Muscle layer of duodenum (tissue), 2 donors: ENCODE measurements at regions not wholly inside any gene's neighbourhood (a gene's known extent, or its start where the extent isn't known, plus 50 kb on each side); places are given as distances from the start of the nearest gene placed in this dataset.
"Not testable (repeated sequence)": the region's sequence is repeated elsewhere in the genome, so short reads cannot be mapped to it uniquely, and the experiment has no call there.

ENCODE experiments used
- H3K27ac ChIP-seq: one replicate; pipeline ENCODE4 v1.7.0; 2013; ENCODE audit warnings: mild to moderate bottlenecking, low read length
- H3K27me3 ChIP-seq: one replicate; pipeline ENCODE4 v1.7.0; 2013; ENCODE audit warnings: low read depth, mild to moderate bottlenecking, control low read depth, low read length
- H3K36me3 ChIP-seq, 2 donors: one replicate each; pipeline ENCODE4 v1.7.0; 2013; ENCODE audit warnings: low read length in 2 of 2, control low read depth in 1 of 2, mild to moderate bottlenecking in 1 of 2; ENCODE audit not compliant: insufficient read depth in 2 of 2, control insufficient read depth in 1 of 2
- H3K4me1 ChIP-seq, 2 donors: one replicate each; pipeline ENCODE4 v1.7.0; 2013; ENCODE audit warnings: low read length in 2 of 2, mild to moderate bottlenecking in 2 of 2, control low read depth in 1 of 2, moderate library complexity in 1 of 2; ENCODE audit not compliant: insufficient read depth in 2 of 2, control insufficient read depth in 1 of 2
- H3K4me3 ChIP-seq, 2 donors: one replicate each; pipeline ENCODE4 v1.7.0; 2013; ENCODE audit warnings: low read length in 2 of 2, low read depth in 1 of 2, mild to moderate bottlenecking in 1 of 2
- H3K9me3 ChIP-seq, 2 donors: one replicate each; pipeline ENCODE4 v1.7.0; 2013; ENCODE audit warnings: low read length in 2 of 2, control low read depth in 1 of 2, mild to moderate bottlenecking in 1 of 2; ENCODE audit not compliant: control insufficient read depth in 1 of 2
- donor health status: healthy.

GRCh38 chr1:213687832-213688231 lies 299.9 kb upstream of the PROX1 start:
- H3K27me3 ChIP-seq: no peaks in the 10 kb centered on the region
- no peaks in the 10 kb centered on the region for H3K36me3 ChIP-seq
- H3K4me3 ChIP-seq: no peak overlapping the region
- no peaks in the 10 kb centered on the region for H3K4me1 ChIP-seq
- no peak overlapping the region for H3K27ac ChIP-seq
- H3K9me3 ChIP-seq: no peaks in the 10 kb centered on the region

- Histone ChIP-seq H3K4me3 (no peak overlapping the region), H3K27me3 (no peaks in the 10 kb centered on the region), H3K27ac (no peak overlapping the region), H3K9me3 (no peaks in the 10 kb centered on the region), H3K36me3 (no peaks in the 10 kb centered on the region), H3K4me1 (no peaks in the 10 kb centered on the region)
Measured at GRCh38 chr1:213688655-213689054, 299.1 kb upstream of the PROX1 start.

GRCh38 chr1:213689260-213689659 lies 298.5 kb upstream of the PROX1 start:
- no peaks in the 10 kb centered on the region for H3K36me3 ChIP-seq
- H3K27ac ChIP-seq: no peak overlapping the region
- H3K9me3 ChIP-seq: no peaks in the 10 kb centered on the region
- no peaks in the 10 kb centered on the region for H3K27me3 ChIP-seq
- no peaks in the 10 kb centered on the region for H3K4me1 ChIP-seq
- no peak overlapping the region for H3K4me3 ChIP-seq

- H3K9me3 ChIP-seq: no peaks in the 10 kb centered on the region
- no peak overlapping the region for H3K27ac ChIP-seq
- no peak overlapping the region for H3K4me3 ChIP-seq
- no peaks in the 10 kb centered on the region for H3K4me1 ChIP-seq
- no peaks in the 10 kb centered on the region for H3K36me3 ChIP-seq
- H3K27me3 ChIP-seq: no peaks in the 10 kb centered on the region
Measured at GRCh38 chr1:213690341-213690917, 297.3 kb upstream of the PROX1 start.

GRCh38 chr1:213692321-213692720 lies 295.5 kb upstream of the PROX1 start:
- Histone ChIP-seq H3K4me1 (no peaks in the 10 kb centered on the region), H3K27me3 (no peaks in the 10 kb centered on the region), H3K9me3 (no peaks in the 10 kb centered on the region), H3K4me3 (no peak overlapping the region), H3K27ac (no peak overlapping the region), H3K36me3 (no peaks in the 10 kb centered on the region)

- Histone ChIP-seq H3K9me3 (no peaks in the 10 kb centered on the region), H3K4me1 (no peaks in the 10 kb centered on the region), H3K27me3 (no peaks in the 10 kb centered on the region)
Measured at GRCh38 chr1:213693864-213694263, 293.9 kb upstream of the PROX1 start.

GRCh38 chr1:213697192-213697802 lies 290.5 kb upstream of the PROX1 start:
- H3K27ac ChIP-seq: no peak overlapping the region
- H3K27me3 ChIP-seq: no peaks in the 10 kb centered on the region
- H3K4me3 ChIP-seq: no peak overlapping the region
- H3K9me3 ChIP-seq: no peaks in the 10 kb centered on the region
- H3K36me3 ChIP-seq: no peaks in the 10 kb centered on the region
- no peaks in the 10 kb centered on the region for H3K4me1 ChIP-seq

More at GRCh38 chr1:213693864-213694263, 293.9 kb upstream of the PROX1 start:
- Histone ChIP-seq H3K27ac (no peak overlapping the region), H3K36me3 (no peaks in the 10 kb centered on the region), H3K4me3 (no peak overlapping the region)

- Histone ChIP-seq H3K4me1 (no peaks in the 10 kb centered on the region), H3K27me3 (no peaks in the 10 kb centered on the region), H3K36me3 (no peaks in the 10 kb centered on the region), H3K4me3 (no peak overlapping the region), H3K27ac (no peak overlapping the region), H3K9me3 (no peaks in the 10 kb centered on the region)
Measured at GRCh38 chr1:213698092-213698702, 289.6 kb upstream of the PROX1 start.

GRCh38 chr1:213702703-213703102 lies 285.1 kb upstream of the PROX1 start:
- Histone ChIP-seq H3K9me3 (no peaks in the 10 kb centered on the region), H3K27ac (no peak overlapping the region), H3K4me1 (no peaks in the 10 kb centered on the region), H3K27me3 (no peaks in the 10 kb centered on the region), H3K4me3 (no peak overlapping the region), H3K36me3 (no peaks in the 10 kb centered on the region)

- Histone ChIP-seq H3K27me3 (no peaks in the 10 kb centered on the region), H3K4me3 (no peak overlapping the region), H3K9me3 (peaks cover 0 to 3% of the 10 kb centered on the region in 2 donors), H3K4me1 (no peaks in the 10 kb centered on the region), H3K27ac (no peak overlapping the region), H3K36me3 (no peaks in the 10 kb centered on the region)
Measured at GRCh38 chr1:213704941-213705340, 282.8 kb upstream of the PROX1 start.

GRCh38 chr1:213711833-213712490 lies 275.8 kb upstream of the PROX1 start:
- not testable (repeated sequence) for H3K4me1 ChIP-seq, H3K9me3 ChIP-seq, H3K27ac ChIP-seq, H3K36me3 ChIP-seq, H3K4me3 ChIP-seq, H3K27me3 ChIP-seq
